Prostate gland (tissue), 2 donors: ENCODE measurements at regions not wholly inside any gene's neighbourhood (a gene's known extent, or its start where the extent isn't known, plus 50 kb on each side); places are given as distances from the start of the nearest gene placed in this dataset.

Source experiments
- DNase-seq: peaks from one replicate; pipeline ENCODE4 v3.0.0-alpha.2; 2019; ENCODE audit warnings: low spot score
- H3K27ac ChIP-seq, 2 donors: fragments of 200-600 bp; sonication (generic); 2 replicates each; pipeline ENCODE4 v1.5.1; 2017 to 2019
- H3K27me3 ChIP-seq: fragments of 200-600 bp; sonication (generic); replicated peaks from 2 replicates; pipeline ENCODE4 v1.5.1; 2019; ENCODE audit not compliant: insufficient read depth
- H3K36me3 ChIP-seq, 2 donors: fragments of 200-600 bp; sonication (generic); 1 replicate in 1 of 2; 2 replicates in 1 of 2; pipeline versions ENCODE4 v1.5.1 to v1.8.1; 2017 to 2019
- H3K4me1 ChIP-seq: fragments of 200-600 bp; sonication (generic); replicated peaks from 2 replicates; pipeline ENCODE4 v1.5.1; 2019
- H3K4me3 ChIP-seq, 2 donors: fragments of 200-600 bp; sonication (generic); 2 replicates each; pipeline ENCODE4 v1.5.1; 2017 to 2019
- H3K9me3 ChIP-seq: fragments of 200-600 bp; sonication (generic); 2 replicates; pipeline ENCODE4 v1.5.1; 2017
- CTCF ChIP-seq, 4 experiments: fragments of 200-600 bp in 2 of 4; fragments of 450-650 bp in 2 of 4; sonication (generic) in 2 of 4; IDR thresholded peaks; 1 replicate in 3 of 4; 2 replicates in 1 of 4; pipeline ENCODE4 v1.5.1; 2016 to 2019; ENCODE audit warnings: antibody characterized with exemption in 4 of 4, mild to moderate bottlenecking in 2 of 4, moderate library complexity in 2 of 4
- POLR2A ChIP-seq: fragments of 450-650 bp; IDR thresholded peaks from one replicate; pipeline ENCODE4 v1.6.1; 2016; ENCODE audit warnings: antibody characterized with exemption, mild to moderate bottlenecking
- POLR2AphosphoS5 ChIP-seq: sonication (generic); formaldehyde crosslinking; IDR thresholded peaks from one replicate; pipeline ENCODE4 v1.6.1; 2017; ENCODE audit warnings: antibody characterized with exemption
- WGBS: methylation state at CpG from one replicate; pipeline ENCODE4 v1.1.5; 2018; 5-methylcytosine and 5-hydroxymethylcytosine counted together
- intact Hi-C: fragments of 100-400 bp; cut with DNase I; formaldehyde crosslinking; loops from one replicate; pipeline ENCODE4 v1.14.2; 2022

GRCh38 chr6:56796196-56796532 is 153.5 kb upstream of the DST start:
- intact Hi-C loops: no loop called here
- Histone ChIP-seq H3K4me1 (no peaks in the 10 kb centered on the region), H3K9me3 (no peaks in the 10 kb centered on the region), H3K36me3 (no peaks in the 10 kb centered on the region), H3K27me3 (no peaks in the 10 kb centered on the region), H3K4me3 (no peak overlapping the region), H3K27ac (no peak overlapping the region)
- WGBS: 89% methylated on average over 1 of the region's 1 CpG
- DNase-seq: no peak
- no peak for TF ChIP-seq CTCF (IDR thresholded peaks at IDR 0.05)
- no peak for TF ChIP-seq POLR2A
- TF ChIP-seq POLR2AphosphoS5: no peak

GRCh38 chr6:56795466-56796195 is 152.9 kb upstream of the DST start:
- no peaks in the 10 kb centered on the region for H3K9me3 ChIP-seq
- WGBS: 84% methylated on average over 6 of the region's 6 CpGs
- no peak overlapping the region for H3K27ac ChIP-seq
- no peak for TF ChIP-seq POLR2AphosphoS5
- no peak for TF ChIP-seq POLR2A
- H3K36me3 ChIP-seq: no peaks in the 10 kb centered on the region
- intact Hi-C loops: no loop called here
- DNase-seq: no peak
- H3K27me3 ChIP-seq: no peaks in the 10 kb centered on the region
- no peak overlapping the region for H3K4me3 ChIP-seq
- no peaks in the 10 kb centered on the region for H3K4me1 ChIP-seq

- H3K27ac ChIP-seq: no peak overlapping the region
- no peak overlapping the region for H3K4me3 ChIP-seq
- intact Hi-C loops: no loop called here
- no peaks in the 10 kb centered on the region for H3K4me1 ChIP-seq
- H3K9me3 ChIP-seq: no peaks in the 10 kb centered on the region
- H3K36me3 ChIP-seq: no peaks in the 10 kb centered on the region
- no peaks in the 10 kb centered on the region for H3K27me3 ChIP-seq
- DNase-seq: no peak
- no peak for TF ChIP-seq POLR2A
- TF ChIP-seq CTCF (IDR thresholded peaks at IDR 0.05): no peak
- TF ChIP-seq POLR2AphosphoS5: no peak
Observed at GRCh38 chr6:56794421-56794820, 151.7 kb upstream of the DST start.

GRCh38 chr6:56793938-56794337 is 151.2 kb upstream of the DST start:
- Histone ChIP-seq H3K27me3 (no peaks in the 10 kb centered on the region), H3K9me3 (no peaks in the 10 kb centered on the region), H3K27ac (no peak overlapping the region), H3K4me3 (no peak overlapping the region), H3K36me3 (no peaks in the 10 kb centered on the region), H3K4me1 (no peaks in the 10 kb centered on the region)
- intact Hi-C loops: no loop called here
- no peak for DNase-seq
- WGBS: 93% methylated on average over 2 of the region's 2 CpGs
- TF ChIP-seq POLR2AphosphoS5 (no peak), CTCF (IDR thresholded peaks at IDR 0.05) (no peak), POLR2A (no peak)

GRCh38 chr6:56790414-56790813 is 147.7 kb upstream of the DST start:
- Histone ChIP-seq H3K9me3 (no peaks in the 10 kb centered on the region), H3K27me3 (no peaks in the 10 kb centered on the region), H3K27ac (no peak overlapping the region), H3K4me3 (no peak overlapping the region), H3K36me3 (no peaks in the 10 kb centered on the region), H3K4me1 (no peaks in the 10 kb centered on the region)
- intact Hi-C loops: no loop called here
- DNase-seq: no peak
- TF ChIP-seq CTCF (IDR thresholded peaks at IDR 0.05): no peak
- no peak for TF ChIP-seq POLR2A
- no peak for TF ChIP-seq POLR2AphosphoS5
